ENCODE measurements at regions not wholly inside any gene's neighbourhood (a gene's known extent, or its start where the extent isn't known, plus 50 kb on each side); places are given as distances from the start of the nearest gene placed in this dataset.
"Not testable (repeated sequence)": the region's sequence is repeated elsewhere in the genome, so short reads cannot be mapped to it uniquely, and the experiment has no call there.

DNA sequence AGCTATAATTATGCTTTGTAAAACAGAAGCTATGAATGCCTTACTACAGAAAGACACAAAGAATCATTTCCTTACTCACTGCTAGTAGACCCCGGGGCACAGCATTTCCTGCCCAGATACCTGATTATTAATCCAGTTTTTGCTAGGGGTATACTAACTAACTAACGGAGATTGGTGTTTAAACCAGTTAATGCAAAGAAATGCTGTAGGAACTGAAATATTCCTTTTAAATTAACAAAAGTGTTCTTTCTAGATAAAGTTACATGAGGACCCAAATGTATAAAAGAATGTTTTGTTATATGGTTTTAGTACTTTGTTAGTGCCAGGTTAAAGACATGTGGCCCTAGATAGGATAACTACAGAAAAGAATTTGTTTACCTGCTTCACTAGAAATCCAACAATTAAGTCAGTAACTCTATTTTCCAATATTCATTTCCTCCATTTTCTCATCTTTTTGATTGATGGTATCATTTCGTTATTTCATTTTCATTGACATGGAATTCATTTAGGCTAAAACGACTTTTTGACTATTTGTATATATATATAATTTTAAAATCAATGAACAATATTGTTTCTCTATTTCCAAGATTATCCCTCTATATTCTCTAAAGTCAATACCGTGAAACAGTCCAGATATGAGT lies 169.0 kb downstream of the USP22 start:
- not testable (repeated sequence) for TF ChIP-seq POLR2A (IDR thresholded peaks at IDR 0.05; ENCODE audit: low read length); GATA1 (IDR thresholded peaks at IDR 0.05; ENCODE audit: low read depth, low read length)

Measured in erythroblast (primary cell).